Activated CD8-positive, alpha-beta T cell treated with anti-CD3 and anti-CD28 coated beads for 36 hours (primary cell): ENCODE measurements at regions not wholly inside any gene's neighbourhood (a gene's known extent, or its start where the extent isn't known, plus 50 kb on each side); places are given as distances from the start of the nearest gene placed in this dataset.
A peak's percentile ranks its signal among the peaks of the same experiment; 100 is the strongest.

Source experiments
- ATAC-seq: fragments of 200-7000 bp; cut with Tn5 transposase; one replicate; pipeline ENCODE4 v1.10.0; 2021; ENCODE audit warnings: mild to moderate bottlenecking, moderate library complexity
- CTCF ChIA-PET: fragments of 350-600 bp; sonication (Branson Sonifier 250); formaldehyde crosslinking; loops from one replicate; lab custom pipeline; 2021; ENCODE audit warnings: antibody characterized with exemption; lab: Charles Lee
- POLR2A ChIA-PET: fragments of 350-600 bp; sonication (Branson Sonifier 250); formaldehyde crosslinking; loops from one replicate; lab custom pipeline; 2021; ENCODE audit warnings: antibody characterized with exemption; lab: Charles Lee
- DNase-seq: peaks from one replicate; pipeline ENCODE4 v3.0.0-alpha.2; 2020
- H3K27ac Mint-ChIP-seq: one replicate; pipeline ENCODE4 v1.8.0; 2021; ENCODE audit warnings: mild to moderate bottlenecking, mixed read lengths
- H3K27me3 Mint-ChIP-seq: one replicate; pipeline ENCODE4 v1.8.0; 2021; ENCODE audit warnings: mixed read lengths
- H3K36me3 Mint-ChIP-seq: one replicate; pipeline ENCODE4 v1.8.0; 2021; ENCODE audit warnings: low read depth, mixed read lengths
- H3K4me1 Mint-ChIP-seq: one replicate; pipeline ENCODE4 v1.8.0; 2021; ENCODE audit warnings: low read depth, mixed read lengths
- H3K4me3 Mint-ChIP-seq: one replicate; pipeline ENCODE4 v1.8.0; 2021; ENCODE audit warnings: mild to moderate bottlenecking, moderate library complexity, mixed read lengths
- H3K9me3 Mint-ChIP-seq: one replicate; pipeline ENCODE4 v1.8.0; 2021; ENCODE audit warnings: mixed read lengths
- intact Hi-C: fragments of 100-400 bp; cut with micrococcal nuclease; formaldehyde crosslinking; loops from one replicate; pipeline ENCODE4 v1.10.0; 2022
- TF ChIP-seq, protein P1 (sequence below): fragments of 200-600 bp; IDR thresholded peaks from one replicate; pipeline ENCODE4 v1.8.0; 2022; ENCODE audit warnings: antibody characterized with exemption, mild to moderate bottlenecking

DNA sequence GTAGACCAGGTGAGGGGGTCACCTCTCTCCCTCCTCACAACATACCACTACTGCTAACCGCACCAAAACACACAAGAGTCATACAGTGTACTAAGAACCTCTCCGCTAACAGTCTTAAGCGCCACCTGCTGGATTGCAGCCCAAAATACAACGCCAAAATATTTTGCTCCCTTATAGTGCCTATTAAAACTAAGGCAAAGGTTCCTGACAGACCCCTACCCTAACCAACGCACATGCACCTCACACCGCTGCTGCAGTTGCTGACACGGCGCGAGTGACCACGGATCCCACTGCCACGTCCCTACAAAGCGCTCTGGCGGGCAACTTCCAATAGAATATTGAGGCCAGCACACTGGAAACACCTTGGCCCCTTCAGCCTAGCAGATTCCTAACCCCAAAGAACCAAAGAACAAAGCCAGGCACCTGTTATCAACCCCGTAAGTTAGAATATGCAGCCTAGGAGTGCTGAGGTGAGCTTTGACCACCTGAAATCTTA, 563.6 kb upstream of the SEMA3D start:
- no peaks in the 10 kb centered on the region for H3K27me3 Mint-ChIP-seq
- H3K36me3 Mint-ChIP-seq = no peaks in the 10 kb centered on the region
- no peak overlapping the region for H3K27ac Mint-ChIP-seq
- no peak overlapping the region for H3K4me3 Mint-ChIP-seq
- ATAC-seq (no peak), DNase-seq (peak; percentile 28)
- intact Hi-C loops = no loop called here
- POLR2A ChIA-PET = no interaction called here
- TF ChIP-seq, protein P1, sequence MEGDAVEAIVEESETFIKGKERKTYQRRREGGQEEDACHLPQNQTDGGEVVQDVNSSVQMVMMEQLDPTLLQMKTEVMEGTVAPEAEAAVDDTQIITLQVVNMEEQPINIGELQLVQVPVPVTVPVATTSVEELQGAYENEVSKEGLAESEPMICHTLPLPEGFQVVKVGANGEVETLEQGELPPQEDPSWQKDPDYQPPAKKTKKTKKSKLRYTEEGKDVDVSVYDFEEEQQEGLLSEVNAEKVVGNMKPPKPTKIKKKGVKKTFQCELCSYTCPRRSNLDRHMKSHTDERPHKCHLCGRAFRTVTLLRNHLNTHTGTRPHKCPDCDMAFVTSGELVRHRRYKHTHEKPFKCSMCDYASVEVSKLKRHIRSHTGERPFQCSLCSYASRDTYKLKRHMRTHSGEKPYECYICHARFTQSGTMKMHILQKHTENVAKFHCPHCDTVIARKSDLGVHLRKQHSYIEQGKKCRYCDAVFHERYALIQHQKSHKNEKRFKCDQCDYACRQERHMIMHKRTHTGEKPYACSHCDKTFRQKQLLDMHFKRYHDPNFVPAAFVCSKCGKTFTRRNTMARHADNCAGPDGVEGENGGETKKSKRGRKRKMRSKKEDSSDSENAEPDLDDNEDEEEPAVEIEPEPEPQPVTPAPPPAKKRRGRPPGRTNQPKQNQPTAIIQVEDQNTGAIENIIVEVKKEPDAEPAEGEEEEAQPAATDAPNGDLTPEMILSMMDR = peak; percentile 26
- CTCF ChIA-PET = interaction anchor here (1.0 kb wide), 1 partner anchor 12 kb away, joined by 3 read pairs; no protein-coding TSS in a partner anchor
- H3K9me3 Mint-ChIP-seq = peaks cover 15% of the 10 kb centered on the region
- no peaks in the 10 kb centered on the region for H3K4me1 Mint-ChIP-seq

DNA sequence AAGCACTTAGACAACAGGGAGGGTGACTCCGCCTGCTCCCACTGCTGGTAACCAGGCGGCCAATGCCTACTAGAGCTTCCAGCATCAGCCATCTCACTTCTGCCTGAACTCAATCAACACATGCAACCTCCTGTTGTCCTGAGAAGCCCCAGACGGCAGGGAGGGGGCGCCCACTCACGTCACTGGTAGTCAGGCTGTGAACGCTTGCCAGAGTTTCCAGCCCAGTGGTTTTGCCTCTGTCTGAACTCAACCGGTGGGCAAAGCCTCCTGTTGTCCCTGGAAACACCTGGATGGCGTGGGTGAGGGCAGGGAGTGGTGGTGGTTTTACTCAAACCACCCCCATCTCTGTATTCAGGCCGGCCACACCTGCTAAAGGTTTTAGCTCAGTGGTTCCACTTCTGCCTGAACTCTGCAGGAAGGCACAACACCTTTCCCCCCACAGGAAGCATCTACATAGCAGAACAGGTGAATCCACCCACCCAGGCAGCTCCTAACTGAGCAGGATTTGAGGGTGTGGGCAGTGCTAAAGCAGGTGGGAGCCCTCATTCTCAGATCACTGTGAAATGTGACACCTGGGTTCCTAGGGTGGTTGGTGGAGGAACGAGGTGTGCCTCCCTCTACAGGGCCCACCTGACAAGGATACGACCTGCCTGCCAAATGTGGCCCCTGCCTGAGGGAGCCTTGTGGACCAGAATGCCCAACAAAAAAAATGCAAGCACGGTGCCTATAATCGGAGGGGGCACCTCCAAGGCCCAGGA, 563.0 kb upstream of the SEMA3D start:
- intact Hi-C loops = no loop called here
- peaks cover 11% of the 10 kb centered on the region for H3K9me3 Mint-ChIP-seq
- no peaks in the 10 kb centered on the region for H3K36me3 Mint-ChIP-seq
- TF ChIP-seq, protein P1 = no peak
- POLR2A ChIA-PET = no interaction called here
- CTCF ChIA-PET = no interaction called here
- DNase-seq (no peak), ATAC-seq (no peak)
- H3K27ac Mint-ChIP-seq = no peak overlapping the region
- H3K4me3 Mint-ChIP-seq = no peak overlapping the region
- no peaks in the 10 kb centered on the region for H3K27me3 Mint-ChIP-seq
- H3K4me1 Mint-ChIP-seq = no peaks in the 10 kb centered on the region

DNA sequence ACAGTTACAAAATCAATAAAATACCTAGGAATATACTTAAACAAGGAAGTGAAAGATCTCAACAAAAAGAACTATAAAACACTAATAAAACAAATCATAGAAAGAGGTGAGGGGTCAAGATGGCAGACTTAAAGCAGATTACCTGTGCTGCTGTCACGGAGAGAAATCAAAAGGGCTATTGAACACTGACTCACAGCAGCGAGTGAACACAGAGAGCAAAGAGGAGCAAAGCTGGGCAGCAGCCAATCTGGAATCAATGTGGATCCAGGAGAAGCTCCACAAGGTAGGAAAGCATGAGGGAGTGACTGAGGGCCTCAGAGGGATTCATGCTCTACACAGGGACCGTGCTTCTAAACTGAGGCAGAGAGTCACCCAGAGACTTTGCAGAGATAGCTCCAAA, 562.0 kb upstream of the SEMA3D start:
- intact Hi-C loops = no loop called here
- Mint-ChIP-seq H3K27me3 (no peaks in the 10 kb centered on the region), H3K9me3 (peaks cover 7% of the 10 kb centered on the region), H3K27ac (no peak overlapping the region), H3K4me3 (no peak overlapping the region), H3K36me3 (no peaks in the 10 kb centered on the region), H3K4me1 (no peaks in the 10 kb centered on the region)
- POLR2A ChIA-PET = no interaction called here
- ATAC-seq = no peak
- CTCF ChIA-PET = no interaction called here
- TF ChIP-seq, protein P1 = no peak
- DNase-seq = no peak

DNA sequence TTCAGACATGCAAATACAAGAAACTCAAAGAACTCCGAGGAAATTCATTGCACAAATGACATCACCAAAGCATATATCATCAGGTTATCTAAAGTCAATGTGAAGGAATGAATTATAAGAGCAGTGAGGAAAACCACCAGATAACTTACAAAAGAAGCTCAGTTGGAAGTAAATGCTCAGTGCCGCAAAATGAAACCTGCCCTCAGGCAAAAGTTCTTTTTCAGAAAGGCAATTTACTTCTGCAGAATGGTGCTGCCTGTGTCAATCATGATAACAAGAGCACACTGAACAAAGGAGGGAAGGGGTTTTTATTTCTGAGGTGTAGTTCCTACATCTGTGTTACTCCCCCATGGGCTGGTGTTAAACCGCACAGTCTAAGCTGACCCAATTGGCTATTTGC, 550.6 kb upstream of the SEMA3D start:
- H3K27ac Mint-ChIP-seq = no peak overlapping the region
- CTCF ChIA-PET = no interaction called here
- POLR2A ChIA-PET = no interaction called here

DNA sequence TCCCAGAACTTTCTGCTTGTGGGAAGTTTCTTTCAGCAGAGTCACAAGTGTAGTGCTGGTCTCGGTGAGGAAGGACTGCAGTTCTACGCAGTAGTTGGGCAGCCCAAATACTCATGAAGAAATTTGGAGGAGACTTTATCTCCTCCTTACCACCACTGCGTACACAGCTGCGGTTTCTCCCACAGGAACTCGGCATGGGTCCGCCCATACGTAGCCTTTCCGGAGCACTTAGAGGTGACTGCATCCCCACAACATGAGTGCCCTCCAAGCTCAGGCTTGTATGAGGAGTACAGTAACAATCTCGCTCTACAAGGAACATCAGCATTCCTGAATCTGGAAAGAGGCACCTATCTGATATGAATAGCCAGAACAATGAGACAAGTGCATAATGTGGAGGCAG, 549.2 kb upstream of the SEMA3D start:
- POLR2A ChIA-PET = no interaction called here
- Mint-ChIP-seq H3K4me1 (no peaks in the 10 kb centered on the region), H3K27me3 (no peaks in the 10 kb centered on the region), H3K4me3 (no peak overlapping the region), H3K9me3 (peaks cover 15% of the 10 kb centered on the region), H3K36me3 (no peaks in the 10 kb centered on the region), H3K27ac (no peak overlapping the region)
- CTCF ChIA-PET = no interaction called here
- TF ChIP-seq, protein P1 = no peak
- intact Hi-C loops = no loop called here
- DNase-seq (no peak), ATAC-seq (no peak)

More for the DNA sequence above, 550.6 kb upstream of the SEMA3D start:
- no peaks in the 10 kb centered on the region for H3K4me1 Mint-ChIP-seq
- H3K4me3 Mint-ChIP-seq = no peak overlapping the region
- no peaks in the 10 kb centered on the region for H3K36me3 Mint-ChIP-seq
- ATAC-seq (no peak), DNase-seq (no peak)
- intact Hi-C loops = no loop called here
- TF ChIP-seq, protein P1 = no peak
- H3K9me3 Mint-ChIP-seq = peaks cover 8% of the 10 kb centered on the region
- H3K27me3 Mint-ChIP-seq = no peaks in the 10 kb centered on the region
